ENCODE measurements at regions not wholly inside any gene's neighbourhood (a gene's known extent, or its start where the extent isn't known, plus 50 kb on each side); places are given as distances from the start of the nearest gene placed in this dataset.

GRCh38 chr6:41405941-41406727, 70.7 kb downstream of the NCR2 start:
- ChIA-PET POLR2A (no interaction called here), CTCF (no interaction called here)
- Histone ChIP-seq H3K4me1 (ENCODE audit: control insufficient read depth, insufficient read depth, low read length) (no peaks in the 10 kb centered on the region), H3K36me3 (ENCODE audit: control insufficient read depth in 2 of 2, insufficient read depth in 1 of 2, low read length in 2 of 2) (no peaks in the 10 kb centered on the region), H3K4me3 (ENCODE audit: low read depth, low read length) (no peak overlapping the region), H3K9me3 (ENCODE audit: control insufficient read depth, insufficient read depth, low read depth, low read length) (no peaks in the 10 kb centered on the region), H3K27ac (ENCODE audit: extremely low read depth, low read depth, low read length) (no peak overlapping the region)
- TF ChIP-seq SCRT1 (tag by site-specific recombination; IDR thresholded peaks at IDR 0.05; ENCODE audit: borderline replicate concordance), result no peak
- TF ChIP-seq ZNF23 (tag by site-specific recombination; IDR thresholded peaks at IDR 0.05; ENCODE audit: borderline replicate concordance), result no peak
- no peak for TF ChIP-seq ZNF777 (tag by site-specific recombination; IDR thresholded peaks at IDR 0.05; ENCODE audit: borderline replicate concordance)
- no peak for TF ChIP-seq GLI2 (tag by site-specific recombination; IDR thresholded peaks at IDR 0.05; ENCODE audit: borderline replicate concordance, low read depth)
- TF ChIP-seq ZNF26 (tag by site-specific recombination; IDR thresholded peaks at IDR 0.05), result no peak
- TF ChIP-seq PBX3 (CRISPR knock-in tag; IDR thresholded peaks at IDR 0.05), result no peak
- TF ChIP-seq ZNF202 (tag by site-specific recombination; IDR thresholded peaks at IDR 0.05; ENCODE audit: borderline replicate concordance), result no peak
- no peak for TF ChIP-seq ZNF239 (tag by site-specific recombination; IDR thresholded peaks at IDR 0.05)
- TF ChIP-seq ZNF174 (tag by site-specific recombination; IDR thresholded peaks at IDR 0.05), result no peak
- TF ChIP-seq ZFP3 (tag by site-specific recombination; IDR thresholded peaks at IDR 0.05; ENCODE audit: low read depth), result no peak
- TF ChIP-seq KLF9 (tag by site-specific recombination; IDR thresholded peaks at IDR 0.05; ENCODE audit: low read depth), result no peak
- TF ChIP-seq OSR2 (tag by site-specific recombination; IDR thresholded peaks at IDR 0.05), result no peak
- TF ChIP-seq ZBTB49 (tag by site-specific recombination; IDR thresholded peaks at IDR 0.05; ENCODE audit: low read depth), result no peak
- TF ChIP-seq GFI1B (tag by site-specific recombination; IDR thresholded peaks at IDR 0.05), result no peak
- TF ChIP-seq ZNF221 (tag by site-specific recombination; IDR thresholded peaks at IDR 0.05; ENCODE audit: borderline replicate concordance), result no peak

GRCh38 chr6:41406728-41407489, 71.5 kb downstream of the NCR2 start:
- Histone ChIP-seq H3K27ac (ENCODE audit: extremely low read depth, low read depth, low read length) (no peak overlapping the region), H3K36me3 (ENCODE audit: control insufficient read depth in 2 of 2, insufficient read depth in 1 of 2, low read length in 2 of 2) (no peaks in the 10 kb centered on the region), H3K9me3 (ENCODE audit: control insufficient read depth, insufficient read depth, low read depth, low read length) (no peaks in the 10 kb centered on the region), H3K4me1 (ENCODE audit: control insufficient read depth, insufficient read depth, low read length) (no peaks in the 10 kb centered on the region), H3K4me3 (ENCODE audit: low read depth, low read length) (no peak overlapping the region)
- ChIA-PET CTCF (interaction anchor here (0.6 to 1.0 kb wide), 2 partner anchors 184 to 279 kb away, joined by 3 read pairs; no protein-coding TSS in a partner anchor), POLR2A (no interaction called here)
- TF ChIP-seq ZNF473 (tag by site-specific recombination; IDR thresholded peaks at IDR 0.05), result no peak
- TF ChIP-seq ZNF398 (tag by site-specific recombination; IDR thresholded peaks at IDR 0.05), result no peak
- TF ChIP-seq ZNF426 (tag by site-specific recombination; IDR thresholded peaks at IDR 0.05), result no peak
- no peak for TF ChIP-seq PRDM1 (tag by site-specific recombination; IDR thresholded peaks at IDR 0.05)
- TF ChIP-seq CTCF (tag by site-specific recombination; IDR thresholded peaks at IDR 0.05), result no peak
- no peak for TF ChIP-seq ZNF660 (tag by site-specific recombination; IDR thresholded peaks at IDR 0.05)
- TF ChIP-seq ZNF19 (tag by site-specific recombination; IDR thresholded peaks at IDR 0.05; ENCODE audit: low read depth), result no peak
